Astrocyte (in vitro differentiated cells and primary cell): ENCODE measurements at regions not wholly inside any gene's neighbourhood (a gene's known extent, or its start where the extent isn't known, plus 50 kb on each side); places are given as distances from the start of the nearest gene placed in this dataset.

Experiments
- DNase-seq: peaks from one replicate; pipeline ENCODE4 v3.0.0-alpha.2; 2010; ENCODE audit warnings: low read depth
- FAIRE-seq: peaks from 2 replicates; lab custom pipeline; 2011; peaks lifted over from hg19 to GRCh38; lab: Jason Lieb, UNC
- H2AFZ ChIP-seq: 2 replicates; pipeline ENCODE4 v1.6.0; 2012; ENCODE audit warnings: low read depth, low read length, inconsistent platforms
- H3K27ac ChIP-seq: 2 replicates; pipeline ENCODE4 v1.5.1; 2011; ENCODE audit warnings: low read depth, low read length, inconsistent platforms
- H3K27me3 ChIP-seq: 2 replicates; pipeline ENCODE4 v1.6.0; 2011; ENCODE audit warnings: low read length, inconsistent platforms; ENCODE audit not compliant: insufficient read depth
- H3K36me3 ChIP-seq: 2 replicates; pipeline ENCODE4 v1.5.1; 2011; ENCODE audit warnings: low read length, inconsistent platforms; ENCODE audit not compliant: insufficient read depth
- H3K4me1 ChIP-seq: 2 replicates; pipeline ENCODE4 v1.5.1; 2011; ENCODE audit warnings: low read length, inconsistent platforms; ENCODE audit not compliant: insufficient read depth
- H3K4me2 ChIP-seq: 2 replicates; pipeline ENCODE4 v1.6.0; 2012; ENCODE audit warnings: low read length, inconsistent platforms
- H3K4me3 ChIP-seq: 2 replicates; pipeline ENCODE4 v1.5.1; 2011; ENCODE audit warnings: low read depth, mild to moderate bottlenecking, low read length, inconsistent platforms; ENCODE audit not compliant: insufficient read depth
- H3K79me2 ChIP-seq: 2 replicates; pipeline ENCODE4 v1.6.0; 2012; ENCODE audit warnings: mild to moderate bottlenecking, low read length, inconsistent platforms; ENCODE audit not compliant: insufficient read depth
- H3K9ac ChIP-seq: 2 replicates; pipeline ENCODE4 v1.6.0; 2012; ENCODE audit warnings: mild to moderate bottlenecking, low read length, inconsistent platforms
- H3K9me3 ChIP-seq: 2 replicates; pipeline ENCODE4 v1.5.1; 2012; ENCODE audit warnings: low read depth, mild to moderate bottlenecking, low read length, inconsistent platforms; ENCODE audit not compliant: insufficient read depth
- H4K20me1 ChIP-seq: 2 replicates; pipeline ENCODE4 v1.6.0; 2012; ENCODE audit warnings: low read length, inconsistent platforms; ENCODE audit not compliant: insufficient read depth
- H3K27ac Mint-ChIP-seq: one replicate; pipeline ENCODE4 v1.8.0; 2021; ENCODE audit warnings: mild to moderate bottlenecking, mixed read lengths; ENCODE audit not compliant: unreplicated experiment
- H3K27me3 Mint-ChIP-seq: one replicate; pipeline ENCODE4 v1.8.0; 2021; ENCODE audit warnings: low read depth, mixed read lengths; ENCODE audit not compliant: unreplicated experiment
- H3K36me3 Mint-ChIP-seq: one replicate; pipeline ENCODE4 v1.8.0; 2021; ENCODE audit warnings: low read depth, mixed read lengths; ENCODE audit not compliant: unreplicated experiment
- H3K4me1 Mint-ChIP-seq: one replicate; pipeline ENCODE4 v1.8.0; 2021; ENCODE audit warnings: low read depth, mixed read lengths; ENCODE audit not compliant: unreplicated experiment
- H3K4me3 Mint-ChIP-seq: one replicate; pipeline ENCODE4 v1.8.0; 2021; ENCODE audit warnings: mild to moderate bottlenecking, moderate library complexity, mixed read lengths; ENCODE audit not compliant: unreplicated experiment
- H3K9me3 Mint-ChIP-seq: one replicate; pipeline ENCODE4 v1.8.0; 2021; ENCODE audit warnings: mild to moderate bottlenecking, mixed read lengths; ENCODE audit not compliant: unreplicated experiment
- EZH2 ChIP-seq: IDR thresholded peaks from 2 replicates; pipeline ENCODE4 v1.6.1; 2012; ENCODE audit warnings: mild to moderate bottlenecking, low read length, inconsistent platforms; ENCODE audit not compliant: insufficient read depth
- TF ChIP-seq, protein P1 (sequence below): IDR thresholded peaks from 2 replicates; pipeline ENCODE4 v1.5.1; 2011; ENCODE audit warnings: low read depth, mild to moderate bottlenecking, inconsistent platforms, low read length, moderate library complexity; ENCODE audit not compliant: insufficient read depth

GRCh38 chr10:123521076-123521475 lies 145.1 kb upstream of the GPR26 start:
- DNase-seq (no peak), FAIRE-seq (no peak)
- H2AFZ ChIP-seq, result no peak overlapping the region
- no peaks in the 10 kb centered on the region for H3K4me1 ChIP-seq
- no peaks in the 10 kb centered on the region for H3K36me3 ChIP-seq
- peaks cover 5% of the 10 kb centered on the region for H3K9me3 Mint-ChIP-seq
- no peak overlapping the region for H3K4me3 Mint-ChIP-seq
- H4K20me1 ChIP-seq, result no peaks in the 10 kb centered on the region
- peaks cover 18% of the 10 kb centered on the region for H3K27me3 Mint-ChIP-seq
- no peak overlapping the region for H3K27ac Mint-ChIP-seq
- H3K4me2 ChIP-seq, result no peak overlapping the region
- H3K27me3 ChIP-seq, result no peaks in the 10 kb centered on the region
- no peak overlapping the region for H3K27ac ChIP-seq
- no peaks in the 10 kb centered on the region for H3K79me2 ChIP-seq
- peaks cover 5% of the 10 kb centered on the region for H3K9me3 ChIP-seq
- no peaks in the 10 kb centered on the region for H3K36me3 Mint-ChIP-seq
- H3K9ac ChIP-seq, result no peak overlapping the region
- H3K4me3 ChIP-seq, result no peak overlapping the region
- no peaks in the 10 kb centered on the region for H3K4me1 Mint-ChIP-seq
- TF ChIP-seq, protein P1, sequence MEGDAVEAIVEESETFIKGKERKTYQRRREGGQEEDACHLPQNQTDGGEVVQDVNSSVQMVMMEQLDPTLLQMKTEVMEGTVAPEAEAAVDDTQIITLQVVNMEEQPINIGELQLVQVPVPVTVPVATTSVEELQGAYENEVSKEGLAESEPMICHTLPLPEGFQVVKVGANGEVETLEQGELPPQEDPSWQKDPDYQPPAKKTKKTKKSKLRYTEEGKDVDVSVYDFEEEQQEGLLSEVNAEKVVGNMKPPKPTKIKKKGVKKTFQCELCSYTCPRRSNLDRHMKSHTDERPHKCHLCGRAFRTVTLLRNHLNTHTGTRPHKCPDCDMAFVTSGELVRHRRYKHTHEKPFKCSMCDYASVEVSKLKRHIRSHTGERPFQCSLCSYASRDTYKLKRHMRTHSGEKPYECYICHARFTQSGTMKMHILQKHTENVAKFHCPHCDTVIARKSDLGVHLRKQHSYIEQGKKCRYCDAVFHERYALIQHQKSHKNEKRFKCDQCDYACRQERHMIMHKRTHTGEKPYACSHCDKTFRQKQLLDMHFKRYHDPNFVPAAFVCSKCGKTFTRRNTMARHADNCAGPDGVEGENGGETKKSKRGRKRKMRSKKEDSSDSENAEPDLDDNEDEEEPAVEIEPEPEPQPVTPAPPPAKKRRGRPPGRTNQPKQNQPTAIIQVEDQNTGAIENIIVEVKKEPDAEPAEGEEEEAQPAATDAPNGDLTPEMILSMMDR, result no peak
- TF ChIP-seq EZH2, result no peak

- Mint-ChIP-seq H3K27me3 (peaks cover 16% of the 10 kb centered on the region), H3K27ac (no peak overlapping the region), H3K9me3 (peaks cover 5% of the 10 kb centered on the region), H3K4me1 (no peaks in the 10 kb centered on the region), H3K4me3 (no peak overlapping the region), H3K36me3 (no peaks in the 10 kb centered on the region)
- no peaks in the 10 kb centered on the region for H4K20me1 ChIP-seq
- no peaks in the 10 kb centered on the region for H3K4me1 ChIP-seq
- no peaks in the 10 kb centered on the region for H3K27me3 ChIP-seq
- no peak overlapping the region for H3K27ac ChIP-seq
- TF ChIP-seq, protein P1, result no peak
- no peak for TF ChIP-seq EZH2
- no peak overlapping the region for H2AFZ ChIP-seq
- no peak for DNase-seq
- no peak overlapping the region for H3K4me2 ChIP-seq
- no peaks in the 10 kb centered on the region for H3K36me3 ChIP-seq
- no peak overlapping the region for H3K9ac ChIP-seq
- peaks cover 5% of the 10 kb centered on the region for H3K9me3 ChIP-seq
- FAIRE-seq, result no peak
- no peak overlapping the region for H3K4me3 ChIP-seq
- no peaks in the 10 kb centered on the region for H3K79me2 ChIP-seq
Observed at GRCh38 chr10:123521556-123521955, 144.6 kb upstream of the GPR26 start.

DNA sequence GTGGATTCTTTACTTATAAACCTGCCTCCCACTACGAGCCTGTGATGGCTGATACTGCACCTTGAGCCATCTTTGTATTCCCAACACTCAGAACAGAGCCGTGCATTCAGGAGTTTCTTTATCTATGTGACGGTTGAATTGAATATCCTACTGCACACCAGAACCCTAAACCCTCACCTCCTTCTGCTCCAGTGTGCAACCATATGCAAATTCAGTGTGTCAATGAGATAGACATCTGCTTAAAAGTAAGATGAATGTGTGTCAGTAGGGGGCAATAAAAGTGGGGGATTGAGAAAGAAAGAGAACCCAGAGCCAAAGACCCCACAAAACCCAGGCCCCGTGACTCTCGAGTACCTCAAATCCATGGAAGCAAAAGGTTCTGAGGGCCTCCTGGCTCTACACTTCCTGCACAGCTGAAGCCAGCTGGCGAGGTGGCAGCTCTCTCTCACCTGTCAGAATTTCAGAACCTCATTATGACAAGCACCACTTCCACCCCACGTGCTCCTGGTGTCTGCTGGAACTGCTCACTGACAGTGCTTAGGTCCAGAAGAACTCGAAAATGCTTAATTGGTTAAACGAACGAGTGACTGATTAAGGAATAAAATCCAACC lies 143.3 kb upstream of the GPR26 start:
- H3K27me3 ChIP-seq, result no peaks in the 10 kb centered on the region
- no peak overlapping the region for H3K4me3 ChIP-seq
- no peak overlapping the region for H3K27ac Mint-ChIP-seq
- FAIRE-seq (no peak), DNase-seq (no peak)
- peaks cover 5% of the 10 kb centered on the region for H3K9me3 ChIP-seq
- TF ChIP-seq, protein P1, result no peak
- no peak for TF ChIP-seq EZH2
- no peaks in the 10 kb centered on the region for H3K36me3 Mint-ChIP-seq
- H3K4me3 Mint-ChIP-seq, result no peak overlapping the region
- no peak overlapping the region for H3K9ac ChIP-seq
- H3K27me3 Mint-ChIP-seq, result peaks cover 17% of the 10 kb centered on the region
- no peak overlapping the region for H3K27ac ChIP-seq
- no peaks in the 10 kb centered on the region for H4K20me1 ChIP-seq
- no peaks in the 10 kb centered on the region for H3K79me2 ChIP-seq
- H3K36me3 ChIP-seq, result no peaks in the 10 kb centered on the region
- peaks cover 6% of the 10 kb centered on the region for H3K4me1 Mint-ChIP-seq
- H2AFZ ChIP-seq, result no peak overlapping the region
- H3K9me3 Mint-ChIP-seq, result peaks cover 5% of the 10 kb centered on the region
- H3K4me2 ChIP-seq, result no peak overlapping the region
- H3K4me1 ChIP-seq, result no peaks in the 10 kb centered on the region
